ENCODE measurements at regions not wholly inside any gene's neighbourhood (a gene's known extent, or its start where the extent isn't known, plus 50 kb on each side); places are given as distances from the start of the nearest gene placed in this dataset.

DNA sequence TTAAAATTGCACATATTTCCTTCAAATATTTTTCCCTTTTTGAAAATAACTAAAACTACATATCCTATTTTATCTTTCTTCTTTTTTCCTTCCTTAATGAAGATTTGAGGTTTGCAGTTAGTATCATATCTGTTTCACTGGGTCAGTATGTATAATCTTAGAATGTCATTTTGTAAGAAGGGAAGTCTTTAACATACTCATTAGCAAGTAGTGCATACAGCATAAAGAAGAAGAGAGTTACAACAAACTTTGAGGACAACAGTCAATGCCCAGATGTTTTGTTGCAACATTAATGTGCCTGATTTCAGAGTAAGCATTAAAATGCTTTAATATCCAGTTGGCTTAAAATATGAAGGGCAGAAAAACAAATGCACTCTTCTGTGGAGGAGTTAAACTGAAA is 176.9 kb upstream of the FBXO33 start (continued):
- TF ChIP-seq, protein P1, sequence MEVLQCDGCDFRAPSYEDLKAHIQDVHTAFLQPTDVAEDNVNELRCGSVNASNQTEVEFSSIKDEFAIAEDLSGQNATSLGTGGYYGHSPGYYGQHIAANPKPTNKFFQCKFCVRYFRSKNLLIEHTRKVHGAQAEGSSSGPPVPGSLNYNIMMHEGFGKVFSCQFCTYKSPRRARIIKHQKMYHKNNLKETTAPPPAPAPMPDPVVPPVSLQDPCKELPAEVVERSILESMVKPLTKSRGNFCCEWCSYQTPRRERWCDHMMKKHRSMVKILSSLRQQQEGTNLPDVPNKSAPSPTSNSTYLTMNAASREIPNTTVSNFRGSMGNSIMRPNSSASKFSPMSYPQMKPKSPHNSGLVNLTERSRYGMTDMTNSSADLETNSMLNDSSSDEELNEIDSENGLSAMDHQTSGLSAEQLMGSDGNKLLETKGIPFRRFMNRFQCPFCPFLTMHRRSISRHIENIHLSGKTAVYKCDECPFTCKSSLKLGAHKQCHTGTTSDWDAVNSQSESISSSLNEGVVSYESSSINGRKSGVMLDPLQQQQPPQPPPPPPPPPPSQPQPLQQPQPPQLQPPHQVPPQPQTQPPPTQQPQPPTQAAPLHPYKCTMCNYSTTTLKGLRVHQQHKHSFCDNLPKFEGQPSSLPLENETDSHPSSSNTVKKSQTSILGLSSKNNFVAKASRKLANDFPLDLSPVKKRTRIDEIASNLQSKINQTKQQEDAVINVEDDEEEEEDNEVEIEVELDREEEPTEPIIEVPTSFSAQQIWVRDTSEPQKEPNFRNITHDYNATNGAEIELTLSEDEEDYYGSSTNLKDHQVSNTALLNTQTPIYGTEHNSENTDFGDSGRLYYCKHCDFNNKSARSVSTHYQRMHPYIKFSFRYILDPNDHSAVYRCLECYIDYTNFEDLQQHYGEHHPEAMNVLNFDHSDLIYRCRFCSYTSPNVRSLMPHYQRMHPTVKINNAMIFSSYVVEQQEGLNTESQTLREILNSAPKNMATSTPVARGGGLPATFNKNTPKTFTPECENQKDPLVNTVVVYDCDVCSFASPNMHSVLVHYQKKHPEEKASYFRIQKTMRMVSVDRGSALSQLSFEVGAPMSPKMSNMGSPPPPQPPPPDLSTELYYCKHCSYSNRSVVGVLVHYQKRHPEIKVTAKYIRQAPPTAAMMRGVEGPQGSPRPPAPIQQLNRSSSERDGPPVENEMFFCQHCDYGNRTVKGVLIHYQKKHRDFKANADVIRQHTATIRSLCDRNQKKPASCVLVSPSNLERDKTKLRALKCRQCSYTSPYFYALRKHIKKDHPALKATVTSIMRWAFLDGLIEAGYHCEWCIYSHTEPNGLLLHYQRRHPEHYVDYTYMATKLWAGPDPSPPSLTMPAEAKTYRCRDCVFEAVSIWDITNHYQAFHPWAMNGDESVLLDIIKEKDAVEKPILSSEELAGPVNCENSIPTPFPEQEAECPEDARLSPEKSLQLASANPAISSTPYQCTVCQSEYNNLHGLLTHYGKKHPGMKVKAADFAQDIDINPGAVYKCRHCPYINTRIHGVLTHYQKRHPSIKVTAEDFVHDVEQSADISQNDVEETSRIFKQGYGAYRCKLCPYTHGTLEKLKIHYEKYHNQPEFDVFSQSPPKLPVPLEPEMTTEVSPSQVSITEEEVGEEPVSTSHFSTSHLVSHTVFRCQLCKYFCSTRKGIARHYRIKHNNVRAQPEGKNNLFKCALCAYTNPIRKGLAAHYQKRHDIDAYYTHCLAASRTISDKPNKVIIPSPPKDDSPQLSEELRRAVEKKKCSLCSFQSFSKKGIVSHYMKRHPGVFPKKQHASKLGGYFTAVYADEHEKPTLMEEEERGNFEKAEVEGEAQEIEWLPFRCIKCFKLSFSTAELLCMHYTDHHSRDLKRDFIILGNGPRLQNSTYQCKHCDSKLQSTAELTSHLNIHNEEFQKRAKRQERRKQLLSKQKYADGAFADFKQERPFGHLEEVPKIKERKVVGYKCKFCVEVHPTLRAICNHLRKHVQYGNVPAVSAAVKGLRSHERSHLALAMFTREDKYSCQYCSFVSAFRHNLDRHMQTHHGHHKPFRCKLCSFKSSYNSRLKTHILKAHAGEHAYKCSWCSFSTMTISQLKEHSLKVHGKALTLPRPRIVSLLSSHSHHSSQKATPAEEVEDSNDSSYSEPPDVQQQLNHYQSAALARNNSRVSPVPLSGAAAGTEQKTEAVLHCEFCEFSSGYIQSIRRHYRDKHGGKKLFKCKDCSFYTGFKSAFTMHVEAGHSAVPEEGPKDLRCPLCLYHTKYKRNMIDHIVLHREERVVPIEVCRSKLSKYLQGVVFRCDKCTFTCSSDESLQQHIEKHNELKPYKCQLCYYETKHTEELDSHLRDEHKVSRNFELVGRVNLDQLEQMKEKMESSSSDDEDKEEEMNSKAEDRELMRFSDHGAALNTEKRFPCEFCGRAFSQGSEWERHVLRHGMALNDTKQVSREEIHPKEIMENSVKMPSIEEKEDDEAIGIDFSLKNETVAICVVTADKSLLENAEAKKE (CRISPR knock-in tag; IDR thresholded peaks at IDR 0.05), result no peak
- TF ChIP-seq ZNF331 (CRISPR knock-in tag; IDR thresholded peaks at IDR 0.05; ENCODE audit: low read depth) (no peak), STAT1 (IDR thresholded peaks at IDR 0.05; ENCODE audit: unreplicated experiment) (no peak)

DNA sequence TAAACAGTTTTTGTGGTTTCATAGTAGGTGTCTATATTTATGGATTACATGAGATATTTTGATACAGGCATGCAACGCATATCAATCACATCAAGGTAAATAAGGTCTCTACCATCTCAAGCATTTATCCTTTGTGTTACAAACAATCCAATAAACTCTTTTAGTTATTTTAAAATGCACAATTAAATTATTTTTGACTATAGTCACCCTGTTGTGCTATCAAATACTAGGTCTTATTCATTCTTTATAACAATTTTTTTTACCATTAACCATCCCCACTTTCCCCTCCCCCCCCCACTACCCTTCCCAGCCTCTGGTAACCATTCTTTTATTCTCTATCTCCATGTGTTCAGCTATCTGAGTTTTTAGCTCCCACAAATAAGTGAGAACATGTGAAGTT is 175.7 kb upstream of the FBXO33 start:
- TF ChIP-seq NANOG (IDR thresholded peaks at IDR 0.05; ENCODE audit: borderline replicate concordance) (no peak), CREB1 (CRISPR knock-in tag; IDR thresholded peaks at IDR 0.05; ENCODE audit: low read depth) (no peak), EZH2 (IDR thresholded peaks at IDR 0.05; ENCODE audit: low read depth, unreplicated experiment) (no peak), STAT1 (IDR thresholded peaks at IDR 0.05; ENCODE audit: unreplicated experiment) (no peak)
- TF ChIP-seq, protein P2, sequence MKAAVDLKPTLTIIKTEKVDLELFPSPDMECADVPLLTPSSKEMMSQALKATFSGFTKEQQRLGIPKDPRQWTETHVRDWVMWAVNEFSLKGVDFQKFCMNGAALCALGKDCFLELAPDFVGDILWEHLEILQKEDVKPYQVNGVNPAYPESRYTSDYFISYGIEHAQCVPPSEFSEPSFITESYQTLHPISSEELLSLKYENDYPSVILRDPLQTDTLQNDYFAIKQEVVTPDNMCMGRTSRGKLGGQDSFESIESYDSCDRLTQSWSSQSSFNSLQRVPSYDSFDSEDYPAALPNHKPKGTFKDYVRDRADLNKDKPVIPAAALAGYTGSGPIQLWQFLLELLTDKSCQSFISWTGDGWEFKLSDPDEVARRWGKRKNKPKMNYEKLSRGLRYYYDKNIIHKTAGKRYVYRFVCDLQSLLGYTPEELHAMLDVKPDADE (IDR thresholded peaks at IDR 0.05), result no peak
- TF ChIP-seq, protein P1 (CRISPR knock-in tag; IDR thresholded peaks at IDR 0.05), result no peak
- H3K36me3 ChIP-seq (ENCODE audit: insufficient read depth), result no peaks in the 10 kb centered on the region
- Mint-ChIP-seq H3K4me3 (no peak overlapping the region), H3K27ac (no peak overlapping the region), H3K4me1 (no peaks in the 10 kb centered on the region), H3K27me3 (ENCODE audit: insufficient read depth, low read depth, poor library complexity) (no peaks in the 10 kb centered on the region), H3K9me3 (no peaks in the 10 kb centered on the region), H3K36me3 (ENCODE audit: low read depth) (no peaks in the 10 kb centered on the region)
- H3K79me2 ChIP-seq (replicated peaks; ENCODE audit: insufficient read depth), result no peaks in the 10 kb centered on the region
- no peaks in the 10 kb centered on the region for H3K4me1 ChIP-seq (ENCODE audit: insufficient read depth)
- H3K9me2 ChIP-seq (ENCODE audit: insufficient read depth), result peaks cover 11% of the 10 kb centered on the region; the same call in 1 of the 2 replicates
- no peaks in the 10 kb centered on the region for H3K27me3 ChIP-seq (ENCODE audit: insufficient read depth)
- no peaks in the 10 kb centered on the region for H3F3A ChIP-seq (replicated peaks; ENCODE audit: low read depth)
- no peak overlapping the region for H3K4me3 ChIP-seq
- no peak overlapping the region for H2AFZ ChIP-seq
- no peaks in the 10 kb centered on the region for H4K20me1 ChIP-seq (replicated peaks; ENCODE audit: insufficient read depth)
- no peak overlapping the region for H3K27ac ChIP-seq (ENCODE audit: low read depth)
- ATAC-seq, result no peak
- DNase-seq (ENCODE audit: low spot score), result no peak
- H3K4me2 ChIP-seq, result no peak overlapping the region

Data from GM23338 (cell line).